ENCODE measurements at regions not wholly inside any gene's neighbourhood (a gene's known extent, or its start where the extent isn't known, plus 50 kb on each side); places are given as distances from the start of the nearest gene placed in this dataset.
A peak's percentile ranks its signal among the peaks of the same experiment; 100 is the strongest.

DNA sequence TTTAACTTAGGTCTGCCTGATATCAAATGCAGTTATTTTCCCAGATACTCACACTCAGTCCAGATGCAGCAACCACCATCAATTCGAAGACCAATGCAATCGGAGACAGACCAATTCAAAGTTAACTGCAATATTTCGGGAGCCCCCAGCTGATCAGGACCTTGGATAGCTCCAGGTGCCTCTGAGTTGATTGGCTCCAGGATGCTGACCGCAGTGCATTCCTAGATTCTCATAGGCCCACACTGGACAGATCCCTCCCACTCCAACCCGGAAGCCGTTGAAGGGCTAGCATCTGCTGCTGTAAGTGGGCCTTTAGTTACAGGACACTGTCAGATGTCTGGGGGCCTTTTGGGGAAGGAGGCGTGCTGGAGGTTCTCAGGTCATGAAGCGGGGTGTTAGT is 89.5 kb upstream of the ATP2B2 start:
- Mint-ChIP-seq H3K36me3 (ENCODE audit: low read depth) (no peaks in the 10 kb centered on the region), H3K4me1 (no peaks in the 10 kb centered on the region), H3K27ac (no peak overlapping the region), H3K27me3 (ENCODE audit: low read depth, poor library complexity) (peaks cover 46% of the 10 kb centered on the region), H3K9me3 (no peaks in the 10 kb centered on the region), H3K4me3 (no peak overlapping the region)
- peak; percentile 95 for DNase-seq
- TF ChIP-seq, protein P1, sequence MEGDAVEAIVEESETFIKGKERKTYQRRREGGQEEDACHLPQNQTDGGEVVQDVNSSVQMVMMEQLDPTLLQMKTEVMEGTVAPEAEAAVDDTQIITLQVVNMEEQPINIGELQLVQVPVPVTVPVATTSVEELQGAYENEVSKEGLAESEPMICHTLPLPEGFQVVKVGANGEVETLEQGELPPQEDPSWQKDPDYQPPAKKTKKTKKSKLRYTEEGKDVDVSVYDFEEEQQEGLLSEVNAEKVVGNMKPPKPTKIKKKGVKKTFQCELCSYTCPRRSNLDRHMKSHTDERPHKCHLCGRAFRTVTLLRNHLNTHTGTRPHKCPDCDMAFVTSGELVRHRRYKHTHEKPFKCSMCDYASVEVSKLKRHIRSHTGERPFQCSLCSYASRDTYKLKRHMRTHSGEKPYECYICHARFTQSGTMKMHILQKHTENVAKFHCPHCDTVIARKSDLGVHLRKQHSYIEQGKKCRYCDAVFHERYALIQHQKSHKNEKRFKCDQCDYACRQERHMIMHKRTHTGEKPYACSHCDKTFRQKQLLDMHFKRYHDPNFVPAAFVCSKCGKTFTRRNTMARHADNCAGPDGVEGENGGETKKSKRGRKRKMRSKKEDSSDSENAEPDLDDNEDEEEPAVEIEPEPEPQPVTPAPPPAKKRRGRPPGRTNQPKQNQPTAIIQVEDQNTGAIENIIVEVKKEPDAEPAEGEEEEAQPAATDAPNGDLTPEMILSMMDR (IDR thresholded peaks at IDR 0.05) = no peak

DNA sequence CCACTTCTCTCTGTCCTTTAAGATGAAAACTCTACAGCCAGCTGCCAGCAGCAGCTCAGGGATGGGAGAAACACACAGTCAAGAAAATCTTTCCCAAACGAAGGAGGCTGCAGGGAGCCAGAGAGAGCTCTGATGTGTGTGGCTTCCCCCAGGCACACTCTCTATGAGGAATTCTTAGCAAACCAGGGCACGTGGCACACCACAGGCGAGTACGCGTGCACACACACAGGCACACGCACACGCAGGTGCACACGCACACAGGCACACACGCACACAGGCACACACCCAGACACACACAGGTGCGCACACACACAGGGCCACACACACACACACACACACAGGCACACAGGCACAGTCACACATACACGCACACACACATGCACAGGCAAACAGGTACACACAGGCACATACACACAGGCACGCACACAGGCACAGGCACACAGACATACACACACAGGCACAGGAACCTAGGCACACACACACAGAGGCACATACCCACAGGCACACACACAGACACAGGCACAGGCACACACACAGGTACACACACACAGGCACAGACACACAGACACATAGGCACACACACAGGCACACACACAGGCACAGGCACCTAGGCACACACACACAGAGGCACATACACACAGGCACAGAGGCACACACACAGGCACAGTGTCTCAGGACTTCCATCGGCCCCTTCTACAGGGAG is 91.5 kb upstream of the ATP2B2 start:
- Mint-ChIP-seq H3K27ac (no peak overlapping the region), H3K27me3 (ENCODE audit: low read depth, poor library complexity) (peaks cover 35% of the 10 kb centered on the region), H3K9me3 (no peaks in the 10 kb centered on the region), H3K36me3 (ENCODE audit: low read depth) (no peaks in the 10 kb centered on the region), H3K4me3 (no peak overlapping the region), H3K4me1 (peaks cover 2% of the 10 kb centered on the region)
- no peak for DNase-seq
- TF ChIP-seq, protein P1 (IDR thresholded peaks at IDR 0.05) = no peak

DNA sequence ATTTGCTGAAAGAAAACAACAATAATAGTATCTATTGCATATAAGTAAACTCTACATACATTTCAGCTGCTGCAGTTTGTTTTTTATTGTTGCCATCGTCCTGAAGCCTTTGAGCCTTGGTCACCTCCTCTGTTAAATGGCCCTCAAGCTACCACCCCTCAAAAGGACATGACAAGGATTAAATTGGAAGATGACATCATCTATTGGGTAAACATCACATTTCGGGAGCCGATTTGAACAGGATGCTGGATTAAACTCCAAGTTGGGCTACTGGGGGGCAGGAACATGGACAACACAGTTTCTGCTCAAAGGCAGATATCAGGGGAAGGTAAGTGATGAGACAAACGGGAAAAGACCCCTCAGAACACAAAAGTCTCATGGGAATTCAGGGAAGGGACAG is 92.3 kb upstream of the ATP2B2 start:
- DNase-seq = no peak
- TF ChIP-seq, protein P1 (IDR thresholded peaks at IDR 0.05) = no peak
- H3K36me3 Mint-ChIP-seq (ENCODE audit: low read depth) = no peaks in the 10 kb centered on the region
- no peak overlapping the region for H3K4me3 Mint-ChIP-seq
- no peak overlapping the region for H3K27ac Mint-ChIP-seq
- H3K9me3 Mint-ChIP-seq = no peaks in the 10 kb centered on the region
- peaks cover 34% of the 10 kb centered on the region for H3K27me3 Mint-ChIP-seq (ENCODE audit: low read depth, poor library complexity)
- peaks cover 9% of the 10 kb centered on the region for H3K4me1 Mint-ChIP-seq

DNA sequence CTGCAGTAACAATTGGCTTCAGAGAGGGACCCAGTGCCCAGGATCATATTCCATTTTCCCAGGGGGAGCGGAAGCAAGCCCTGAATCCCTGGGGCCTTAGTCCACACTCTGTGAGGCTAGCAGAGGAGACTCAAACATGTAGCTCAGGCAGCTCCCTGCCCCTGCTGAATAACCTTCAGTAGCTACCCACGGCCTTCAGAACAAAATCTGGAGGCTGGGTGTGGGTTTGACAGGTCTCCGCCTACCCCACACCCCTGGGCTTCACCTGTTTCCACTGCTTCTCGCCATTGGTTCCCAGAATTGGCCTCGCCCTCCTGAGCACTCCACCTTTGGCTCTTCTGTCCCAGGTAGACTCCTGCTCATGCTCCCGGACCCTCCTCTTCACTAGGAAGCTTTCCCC is 93.6 kb upstream of the ATP2B2 start:
- no peaks in the 10 kb centered on the region for H3K36me3 Mint-ChIP-seq (ENCODE audit: low read depth)
- TF ChIP-seq, protein P1 (IDR thresholded peaks at IDR 0.05) = no peak
- no peaks in the 10 kb centered on the region for H3K9me3 Mint-ChIP-seq
- H3K27me3 Mint-ChIP-seq (ENCODE audit: low read depth, poor library complexity) = peaks cover 39% of the 10 kb centered on the region
- peaks cover 15% of the 10 kb centered on the region for H3K4me1 Mint-ChIP-seq
- no peak for DNase-seq
- no peak overlapping the region for H3K4me3 Mint-ChIP-seq
- no peak overlapping the region for H3K27ac Mint-ChIP-seq

DNA sequence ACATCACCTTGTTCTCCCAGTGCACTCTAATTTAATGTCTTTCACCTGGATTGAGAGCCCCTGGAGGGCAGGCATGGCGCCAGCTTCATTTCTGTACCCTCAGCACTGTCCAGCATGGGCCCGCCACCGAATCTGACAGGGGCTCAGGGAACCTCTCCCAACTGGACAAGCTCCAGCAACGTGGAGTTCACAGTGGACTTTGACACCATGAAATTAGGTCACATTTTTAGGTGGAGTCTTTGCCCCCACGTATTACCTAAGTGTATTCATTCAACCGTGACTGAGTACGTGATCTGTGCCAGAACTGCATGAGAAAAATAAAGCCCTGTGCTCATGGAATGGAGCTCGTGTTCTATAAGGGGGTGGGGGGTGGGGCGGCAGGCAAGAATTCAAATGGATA is 94.1 kb upstream of the ATP2B2 start:
- Mint-ChIP-seq H3K4me3 (no peak overlapping the region), H3K27ac (no peak overlapping the region)
- no peak for DNase-seq

More for the DNA sequence above, 94.1 kb upstream of the ATP2B2 start:
- peaks cover 43% of the 10 kb centered on the region for H3K27me3 Mint-ChIP-seq (ENCODE audit: low read depth, poor library complexity)
- peaks cover 15% of the 10 kb centered on the region for H3K4me1 Mint-ChIP-seq
- no peaks in the 10 kb centered on the region for H3K9me3 Mint-ChIP-seq
- no peaks in the 10 kb centered on the region for H3K36me3 Mint-ChIP-seq (ENCODE audit: low read depth)
- TF ChIP-seq, protein P1 (IDR thresholded peaks at IDR 0.05) = no peak
